ENCODE measurements at regions not wholly inside any gene's neighbourhood (a gene's known extent, or its start where the extent isn't known, plus 50 kb on each side); places are given as distances from the start of the nearest gene placed in this dataset.
"Not testable (repeated sequence)": the region's sequence is repeated elsewhere in the genome, so short reads cannot be mapped to it uniquely, and the experiment has no call there.

DNA sequence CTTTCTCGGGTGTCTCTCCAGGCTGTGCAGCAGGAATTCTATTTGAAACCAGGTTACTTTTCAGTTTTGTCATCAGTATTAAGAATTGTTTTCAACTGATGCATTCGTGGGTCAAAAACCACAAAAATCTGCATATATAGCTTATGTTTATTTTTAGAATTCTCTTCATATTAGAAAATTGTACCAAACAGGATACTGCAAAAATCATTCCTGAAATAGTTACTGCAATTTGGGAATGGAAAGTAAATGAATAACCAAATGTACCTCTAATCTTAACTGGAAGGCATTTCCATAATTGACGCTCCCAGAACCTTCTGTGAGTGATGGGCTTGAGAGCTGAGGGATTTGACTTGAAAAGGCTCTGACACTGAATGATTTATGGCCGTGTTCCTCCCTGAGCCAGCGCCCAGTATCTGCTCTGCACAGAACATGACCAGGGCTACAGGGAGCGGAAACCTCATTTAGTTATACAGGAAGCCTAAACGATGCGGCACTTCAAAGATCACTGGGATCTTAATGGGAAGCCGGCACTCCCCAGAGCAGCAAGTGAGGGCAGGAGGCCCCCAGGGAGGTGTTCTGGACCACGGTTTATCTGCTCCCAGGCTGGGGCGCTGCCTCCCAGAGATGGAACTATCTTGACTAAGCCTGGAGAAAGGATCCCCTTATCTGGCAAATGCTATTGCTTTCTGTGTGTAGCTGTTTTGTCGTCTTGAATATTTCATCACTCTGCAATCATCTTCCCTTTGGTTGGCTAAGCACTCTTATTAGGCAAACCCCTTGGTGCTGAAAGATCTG, 446.0 kb downstream of the QKI start:
- H3K27ac ChIP-seq (ENCODE audit: insufficient read depth, low read depth, low read length, poor library complexity, severe bottlenecking), result no peak overlapping the region
- WGBS, 2 experiments, result 79 to 81% methylated on average over 11 to 12 of the region's 12 CpGs
- H3K4me1 ChIP-seq (ENCODE audit: control insufficient read depth, insufficient read depth, low read length), result peaks cover 8% of the 10 kb centered on the region
- H3K4me3 ChIP-seq (ENCODE audit: insufficient read depth, low read depth, low read length), result no peak overlapping the region
- H3K9me3 ChIP-seq (ENCODE audit: control insufficient read depth, low read length), result no peaks in the 10 kb centered on the region
- H3K36me3 ChIP-seq (ENCODE audit: control insufficient read depth, insufficient read depth, low read length), result no peaks in the 10 kb centered on the region
- no peaks in the 10 kb centered on the region for H3K27me3 ChIP-seq (ENCODE audit: control insufficient read depth, insufficient read depth, low read length, poor library complexity, severe bottlenecking)

DNA sequence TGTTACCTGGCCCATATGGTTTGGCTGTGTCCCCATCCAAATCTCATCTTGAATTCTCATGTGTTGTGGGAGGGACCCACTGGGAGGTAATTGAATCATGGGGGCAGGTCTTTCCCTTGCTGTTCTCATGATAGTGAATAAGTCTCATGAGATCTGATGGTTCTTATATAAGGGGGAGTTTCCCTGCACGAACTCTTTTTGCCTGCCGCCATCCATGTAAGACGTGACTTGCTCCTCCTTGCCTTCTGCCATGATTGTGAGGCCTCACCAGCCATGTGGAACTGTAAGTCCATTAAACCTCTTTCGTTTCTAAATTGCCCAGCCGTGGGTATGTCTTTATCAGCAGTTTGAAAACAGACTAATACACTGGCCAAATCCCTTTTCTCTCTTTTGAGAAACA, 444.4 kb downstream of the QKI start:
- not testable (repeated sequence) for H3K36me3 ChIP-seq (ENCODE audit: control insufficient read depth, insufficient read depth, low read length); H3K4me3 ChIP-seq (ENCODE audit: insufficient read depth, low read depth, low read length); H3K27me3 ChIP-seq (ENCODE audit: control insufficient read depth, insufficient read depth, low read length, poor library complexity, severe bottlenecking); H3K27ac ChIP-seq (ENCODE audit: insufficient read depth, low read depth, low read length, poor library complexity, severe bottlenecking); H3K4me1 ChIP-seq (ENCODE audit: control insufficient read depth, insufficient read depth, low read length); H3K9me3 ChIP-seq (ENCODE audit: control insufficient read depth, low read length)
- 93 to 95% methylated on average over 5 of the region's 5 CpGs for WGBS, 2 experiments

DNA sequence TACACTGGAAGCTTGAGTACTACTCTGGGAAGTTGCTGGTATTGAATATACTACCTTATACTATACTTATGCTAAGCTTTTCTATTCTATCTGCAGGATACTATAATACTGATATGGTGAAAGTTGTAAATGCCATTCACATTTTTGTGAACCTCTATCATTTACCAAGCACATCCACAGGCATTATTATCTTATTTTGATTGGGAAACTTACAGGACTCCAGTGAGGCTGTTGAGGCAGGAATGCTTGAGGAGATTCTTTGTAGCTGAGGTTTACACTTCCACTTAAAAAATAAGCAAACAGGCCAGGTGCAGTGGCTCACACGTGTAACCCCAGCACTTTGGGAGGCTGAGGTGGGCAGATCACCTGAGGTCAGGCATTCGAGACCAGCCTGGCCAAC, 442.9 kb downstream of the QKI start:
- Histone ChIP-seq H3K4me1 (ENCODE audit: control insufficient read depth, insufficient read depth, low read length) (no peaks in the 10 kb centered on the region), H3K36me3 (ENCODE audit: control insufficient read depth, insufficient read depth, low read length) (no peaks in the 10 kb centered on the region), H3K9me3 (ENCODE audit: control insufficient read depth, low read length) (no peaks in the 10 kb centered on the region), H3K27ac (ENCODE audit: insufficient read depth, low read depth, low read length, poor library complexity, severe bottlenecking) (no peak overlapping the region), H3K27me3 (ENCODE audit: control insufficient read depth, insufficient read depth, low read length, poor library complexity, severe bottlenecking) (no peaks in the 10 kb centered on the region), H3K4me3 (ENCODE audit: insufficient read depth, low read depth, low read length) (no peak overlapping the region)
- WGBS, 2 experiments, result 85 to 86% methylated on average over 2 of the region's 2 CpGs

DNA sequence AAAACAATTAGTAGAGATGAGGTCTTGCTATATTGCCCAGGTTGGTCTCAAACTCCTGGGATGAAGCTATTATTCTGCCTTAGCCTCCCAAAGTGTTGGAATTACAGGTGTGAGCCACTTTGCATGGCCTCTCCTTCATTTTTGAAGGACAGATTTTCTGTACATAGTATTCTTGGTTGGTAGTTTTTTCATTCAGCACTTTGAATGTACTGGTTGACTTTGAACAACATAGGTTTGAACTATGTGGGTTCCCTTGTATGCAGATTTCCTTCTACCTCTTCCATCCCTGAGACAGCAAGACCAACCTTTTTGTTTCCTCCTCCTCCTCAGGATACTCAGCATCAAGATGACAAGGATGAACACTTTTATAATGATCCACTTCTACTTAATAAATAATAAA, 436.4 kb downstream of the QKI start:
- Histone ChIP-seq H3K4me3 (ENCODE audit: insufficient read depth, low read depth, low read length) (no peak overlapping the region), H3K9me3 (ENCODE audit: control insufficient read depth, low read length) (no peaks in the 10 kb centered on the region), H3K27me3 (ENCODE audit: control insufficient read depth, insufficient read depth, low read length, poor library complexity, severe bottlenecking) (no peaks in the 10 kb centered on the region), H3K4me1 (ENCODE audit: control insufficient read depth, insufficient read depth, low read length) (no peaks in the 10 kb centered on the region), H3K36me3 (ENCODE audit: control insufficient read depth, insufficient read depth, low read length) (no peaks in the 10 kb centered on the region), H3K27ac (ENCODE audit: insufficient read depth, low read depth, low read length, poor library complexity, severe bottlenecking) (no peak overlapping the region)

DNA sequence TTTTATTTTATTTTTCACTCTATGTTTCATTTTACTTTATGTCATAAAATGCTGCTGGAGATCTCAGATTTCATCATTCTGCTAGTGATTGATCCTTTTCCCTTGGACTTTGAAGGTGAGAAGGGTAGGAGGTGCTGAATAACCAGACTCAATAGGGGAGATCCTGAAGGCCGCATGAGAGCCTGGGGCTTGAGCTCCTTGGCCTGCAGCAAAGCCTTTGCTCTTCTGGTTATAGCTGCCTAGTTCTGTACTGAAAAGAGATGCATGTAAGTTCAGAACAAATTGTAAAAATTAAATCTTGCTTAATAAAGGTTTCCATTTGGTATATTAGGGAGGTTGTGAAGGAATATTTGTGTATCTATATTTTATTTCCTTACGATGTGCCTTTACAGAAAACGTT, 430.2 kb downstream of the QKI start:
- no peaks in the 10 kb centered on the region for H3K9me3 ChIP-seq (ENCODE audit: control insufficient read depth, low read length)
- no peaks in the 10 kb centered on the region for H3K36me3 ChIP-seq (ENCODE audit: control insufficient read depth, insufficient read depth, low read length)
- no peaks in the 10 kb centered on the region for H3K27me3 ChIP-seq (ENCODE audit: control insufficient read depth, insufficient read depth, low read length, poor library complexity, severe bottlenecking)
- 80 to 84% methylated on average over 3 of the region's 3 CpGs for WGBS, 2 experiments
- H3K4me3 ChIP-seq (ENCODE audit: insufficient read depth, low read depth, low read length), result no peak overlapping the region
- no peak overlapping the region for H3K27ac ChIP-seq (ENCODE audit: insufficient read depth, low read depth, low read length, poor library complexity, severe bottlenecking)
- H3K4me1 ChIP-seq (ENCODE audit: control insufficient read depth, insufficient read depth, low read length), result no peaks in the 10 kb centered on the region

DNA sequence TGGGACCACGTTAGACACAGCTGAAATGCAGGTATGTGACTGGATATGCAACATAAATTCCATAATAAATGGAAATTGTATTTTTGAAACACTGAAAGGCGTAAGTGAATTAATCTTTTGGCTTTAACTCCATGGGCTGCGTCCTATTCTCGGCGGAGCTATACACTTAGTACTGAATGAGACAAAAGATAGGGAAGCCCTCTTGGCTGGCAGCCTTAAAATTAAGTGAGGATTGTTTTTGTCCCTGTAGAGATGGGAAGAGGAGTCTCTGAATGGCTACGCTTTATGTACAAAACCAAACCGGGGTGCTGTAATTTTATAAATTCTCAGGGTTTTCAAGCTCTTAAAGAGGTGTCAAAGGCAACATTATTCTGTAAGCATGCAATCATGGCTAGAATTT, 429.8 kb downstream of the QKI start:
- Histone ChIP-seq H3K27me3 (ENCODE audit: control insufficient read depth, insufficient read depth, low read length, poor library complexity, severe bottlenecking) (no peaks in the 10 kb centered on the region), H3K9me3 (ENCODE audit: control insufficient read depth, low read length) (no peaks in the 10 kb centered on the region), H3K4me1 (ENCODE audit: control insufficient read depth, insufficient read depth, low read length) (no peaks in the 10 kb centered on the region), H3K27ac (ENCODE audit: insufficient read depth, low read depth, low read length, poor library complexity, severe bottlenecking) (no peak overlapping the region), H3K36me3 (ENCODE audit: control insufficient read depth, insufficient read depth, low read length) (no peaks in the 10 kb centered on the region), H3K4me3 (ENCODE audit: insufficient read depth, low read depth, low read length) (no peak overlapping the region)
- 93 to 94% methylated on average over 7 of the region's 7 CpGs for WGBS, 2 experiments

DNA sequence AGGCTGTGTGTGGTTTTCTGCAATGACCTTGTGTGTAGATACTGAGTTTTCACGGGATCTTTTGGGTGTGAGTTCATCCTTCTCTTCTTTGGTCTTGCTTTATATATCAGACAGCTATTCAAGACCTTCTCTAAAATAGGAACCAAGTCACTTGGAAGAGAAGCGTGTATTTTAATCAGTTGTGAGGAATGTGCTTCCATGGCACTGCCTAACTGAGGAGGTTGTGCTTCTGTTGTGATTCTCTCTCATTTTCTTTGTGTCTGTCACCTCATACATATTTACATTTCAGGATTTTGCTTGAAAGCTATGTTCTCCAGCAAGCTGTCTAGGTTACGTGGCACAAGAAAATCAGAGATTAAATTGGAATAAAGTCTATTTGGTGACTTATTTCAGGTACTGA, 428.7 kb downstream of the QKI start:
- no peak overlapping the region for H3K27ac ChIP-seq (ENCODE audit: insufficient read depth, low read depth, low read length, poor library complexity, severe bottlenecking)
- no peaks in the 10 kb centered on the region for H3K36me3 ChIP-seq (ENCODE audit: control insufficient read depth, insufficient read depth, low read length)
- no peaks in the 10 kb centered on the region for H3K9me3 ChIP-seq (ENCODE audit: control insufficient read depth, low read length)
- no peaks in the 10 kb centered on the region for H3K27me3 ChIP-seq (ENCODE audit: control insufficient read depth, insufficient read depth, low read length, poor library complexity, severe bottlenecking)
- H3K4me3 ChIP-seq (ENCODE audit: insufficient read depth, low read depth, low read length), result no peak overlapping the region
- 78 to 79% methylated on average over 3 of the region's 3 CpGs for WGBS, 2 experiments
- peaks cover under 1% of the 10 kb centered on the region for H3K4me1 ChIP-seq (ENCODE audit: control insufficient read depth, insufficient read depth, low read length)

DNA sequence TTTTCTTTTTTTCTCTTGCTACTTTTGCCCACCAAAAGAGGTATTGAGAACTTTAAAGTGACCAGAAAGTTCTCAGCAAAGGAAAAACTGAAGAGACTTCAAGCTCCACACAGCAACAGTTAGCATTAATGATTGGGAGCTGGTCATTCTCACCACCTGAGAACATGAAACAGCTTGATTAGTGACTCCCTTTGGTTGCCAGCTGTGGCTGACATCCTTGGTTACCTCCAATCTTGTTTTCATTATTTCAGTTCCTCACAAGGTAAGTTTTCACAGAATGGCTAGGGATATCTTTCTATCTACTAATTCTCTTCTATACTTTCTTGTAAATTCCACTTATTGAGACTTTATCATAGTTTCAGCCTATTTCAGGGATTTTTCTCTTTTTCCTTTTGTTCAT, 427.9 kb downstream of the QKI start:
- Histone ChIP-seq H3K27me3 (ENCODE audit: control insufficient read depth, insufficient read depth, low read length, poor library complexity, severe bottlenecking) (no peaks in the 10 kb centered on the region), H3K4me1 (ENCODE audit: control insufficient read depth, insufficient read depth, low read length) (peaks cover 8% of the 10 kb centered on the region), H3K36me3 (ENCODE audit: control insufficient read depth, insufficient read depth, low read length) (no peaks in the 10 kb centered on the region), H3K27ac (ENCODE audit: insufficient read depth, low read depth, low read length, poor library complexity, severe bottlenecking) (no peak overlapping the region), H3K9me3 (ENCODE audit: control insufficient read depth, low read length) (no peaks in the 10 kb centered on the region), H3K4me3 (ENCODE audit: insufficient read depth, low read depth, low read length) (no peak overlapping the region)

DNA sequence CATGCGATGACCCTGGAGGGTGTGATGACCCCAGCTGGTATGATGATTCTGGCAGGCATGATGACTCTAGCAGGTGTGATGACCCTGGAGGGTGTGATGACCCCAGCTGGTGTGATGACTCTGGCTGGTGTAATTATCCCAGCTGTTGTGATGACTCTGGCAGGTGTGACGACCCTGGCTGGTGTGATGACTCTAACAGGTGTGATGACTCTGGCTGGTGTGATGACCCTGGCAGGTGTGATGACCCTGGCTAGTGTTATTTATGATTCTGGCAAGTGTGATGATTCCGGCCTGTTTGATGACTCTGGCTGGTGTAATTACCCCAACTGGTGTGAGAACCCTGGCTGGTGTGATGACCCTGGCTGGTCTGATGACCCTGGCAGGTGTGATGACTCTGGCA, 427.2 kb downstream of the QKI start:
- Histone ChIP-seq H3K27ac (ENCODE audit: insufficient read depth, low read depth, low read length, poor library complexity, severe bottlenecking) (no peak overlapping the region), H3K36me3 (ENCODE audit: control insufficient read depth, insufficient read depth, low read length) (no peaks in the 10 kb centered on the region), H3K4me3 (ENCODE audit: insufficient read depth, low read depth, low read length) (no peak overlapping the region), H3K4me1 (ENCODE audit: control insufficient read depth, insufficient read depth, low read length) (peaks cover 14% of the 10 kb centered on the region), H3K27me3 (ENCODE audit: control insufficient read depth, insufficient read depth, low read length, poor library complexity, severe bottlenecking) (no peaks in the 10 kb centered on the region), H3K9me3 (ENCODE audit: control insufficient read depth, low read length) (no peaks in the 10 kb centered on the region)
- WGBS, 2 experiments, result 92 to 96% methylated on average over 3 of the region's 3 CpGs

DNA sequence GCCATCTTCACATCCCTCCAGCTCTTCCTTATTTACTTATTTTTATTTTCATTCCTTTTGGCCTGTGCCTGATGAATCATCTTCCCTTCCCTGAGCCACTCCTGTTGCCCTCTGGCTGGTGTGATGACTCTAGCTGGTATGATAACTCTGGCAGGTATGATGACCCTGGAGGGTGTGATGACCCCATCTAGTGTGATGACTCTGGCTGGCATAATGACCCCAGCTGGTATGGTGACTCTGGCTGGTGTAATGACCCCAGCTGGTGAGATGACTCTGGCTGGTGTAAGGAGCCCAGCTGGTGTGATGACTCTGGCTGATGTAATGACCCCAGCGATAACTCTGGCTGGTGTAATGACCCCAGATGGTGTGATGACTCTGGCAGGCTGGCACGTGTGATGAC, 426.8 kb downstream of the QKI start:
- H3K27me3 ChIP-seq (ENCODE audit: control insufficient read depth, insufficient read depth, low read length, poor library complexity, severe bottlenecking), result no peaks in the 10 kb centered on the region
- 71 to 80% methylated on average over 2 of the region's 2 CpGs for WGBS, 2 experiments
- H3K9me3 ChIP-seq (ENCODE audit: control insufficient read depth, low read length), result no peaks in the 10 kb centered on the region
- H3K4me3 ChIP-seq (ENCODE audit: insufficient read depth, low read depth, low read length), result no peak overlapping the region
- H3K36me3 ChIP-seq (ENCODE audit: control insufficient read depth, insufficient read depth, low read length), result no peaks in the 10 kb centered on the region
- H3K27ac ChIP-seq (ENCODE audit: insufficient read depth, low read depth, low read length, poor library complexity, severe bottlenecking), result no peak overlapping the region
- peaks cover 18% of the 10 kb centered on the region for H3K4me1 ChIP-seq (ENCODE audit: control insufficient read depth, insufficient read depth, low read length)

DNA sequence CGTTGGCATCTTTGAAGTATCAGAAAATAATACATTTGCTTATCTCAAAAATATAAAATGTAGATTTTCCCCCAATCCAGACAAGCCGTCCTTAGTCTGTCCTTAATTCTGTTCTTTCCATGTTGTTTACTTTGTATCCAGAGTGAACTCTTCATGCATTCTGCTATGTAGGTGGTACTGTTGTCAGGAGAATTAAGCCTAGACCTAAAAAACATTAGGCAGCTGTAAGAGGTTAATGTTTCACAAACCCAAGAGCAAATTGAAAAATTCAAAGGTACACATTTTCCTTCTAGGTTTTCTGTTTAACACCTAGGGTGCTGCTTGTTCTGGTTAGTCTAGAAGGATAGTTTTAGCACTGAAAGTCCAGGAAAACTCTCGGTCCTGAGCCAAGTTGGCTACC, 426.4 kb downstream of the QKI start:
- Histone ChIP-seq H3K9me3 (ENCODE audit: control insufficient read depth, low read length) (no peaks in the 10 kb centered on the region), H3K27me3 (ENCODE audit: control insufficient read depth, insufficient read depth, low read length, poor library complexity, severe bottlenecking) (no peaks in the 10 kb centered on the region), H3K4me1 (ENCODE audit: control insufficient read depth, insufficient read depth, low read length) (peaks cover 18% of the 10 kb centered on the region), H3K36me3 (ENCODE audit: control insufficient read depth, insufficient read depth, low read length) (no peaks in the 10 kb centered on the region), H3K27ac (ENCODE audit: insufficient read depth, low read depth, low read length, poor library complexity, severe bottlenecking) (no peak overlapping the region), H3K4me3 (ENCODE audit: insufficient read depth, low read depth, low read length) (no peak overlapping the region)
- WGBS, 2 experiments, result 91 to 96% methylated on average over 2 to 3 of the region's 3 CpGs
